Natural killer cell (primary cell): ENCODE measurements at regions not wholly inside any gene's neighbourhood (a gene's known extent, or its start where the extent isn't known, plus 50 kb on each side); places are given as distances from the start of the nearest gene placed in this dataset.

Source experiments
- ATAC-seq, 3 donors: fragments of 150-1000 bp in 2 of 3; fragments of 200-7000 bp in 1 of 3; cut with Tn5 transposase; 1 replicate in 1 of 3; 2 replicates in 2 of 3; pipeline ENCODE4 v1.10.0; 2021; ENCODE audit warnings: mild to moderate bottlenecking in 2 of 3, moderate library complexity in 2 of 3
- DNase-seq, 2 donors: peaks; one replicate each; pipeline versions ENCODE4 v3.0.0 to v3.0.0-alpha.2; 2013 to 2021; ENCODE audit warnings: mixed read lengths in 1 of 2
- H3K27ac ChIP-seq: one replicate; pipeline ENCODE4 v1.5.1; 2013; ENCODE audit warnings: mild to moderate bottlenecking, low read length
- H3K27me3 ChIP-seq: one replicate; pipeline ENCODE4 v1.6.1; 2013; ENCODE audit warnings: low read length; ENCODE audit not compliant: control insufficient read depth, insufficient read depth
- H3K36me3 ChIP-seq: one replicate; pipeline ENCODE4 v1.6.1; 2013; ENCODE audit warnings: low read length; ENCODE audit not compliant: control insufficient read depth, insufficient read depth
- H3K4me1 ChIP-seq: one replicate; pipeline ENCODE4 v1.6.1; 2013; ENCODE audit warnings: low read length; ENCODE audit not compliant: control insufficient read depth, insufficient read depth
- H3K4me3 ChIP-seq: one replicate; pipeline ENCODE4 v1.5.1; 2013; ENCODE audit warnings: low read length
- H3K9me3 ChIP-seq: one replicate; pipeline ENCODE4 v1.6.1; 2013; ENCODE audit warnings: low read length; ENCODE audit not compliant: control insufficient read depth, insufficient read depth
- H3K27ac Mint-ChIP-seq, 2 donors: one replicate each; pipeline ENCODE4 v1.8.0; 2022; ENCODE audit warnings: mild to moderate bottlenecking in 2 of 2, mixed read lengths in 2 of 2, moderate library complexity in 1 of 2
- H3K27me3 Mint-ChIP-seq, 2 donors: one replicate each; pipeline ENCODE4 v1.8.0; 2022; ENCODE audit warnings: low read depth in 2 of 2, mixed read lengths in 2 of 2
- H3K36me3 Mint-ChIP-seq: one replicate; pipeline ENCODE4 v1.8.0; 2022; ENCODE audit warnings: mixed read lengths
- H3K4me1 Mint-ChIP-seq, 2 donors: one replicate each; pipeline ENCODE4 v1.8.0; 2022; ENCODE audit warnings: mixed read lengths in 2 of 2
- H3K4me3 Mint-ChIP-seq: one replicate; pipeline ENCODE4 v1.8.0; 2022; ENCODE audit warnings: mild to moderate bottlenecking, moderate library complexity, mixed read lengths
- H3K9me3 Mint-ChIP-seq, 2 donors: one replicate each; pipeline ENCODE4 v1.8.0; 2022; ENCODE audit warnings: mixed read lengths in 2 of 2
- CTCF ChIP-seq: fragments of 200-600 bp; IDR thresholded peaks from one replicate; pipeline ENCODE4 v1.8.0; 2022; ENCODE audit warnings: antibody characterized with exemption
- WGBS: methylation state at CpG from one replicate; pipeline ENCODE4 v1.1.7; 2013; ENCODE audit warnings: missing lambda C conversion rate; ENCODE audit not compliant: insufficient coverage; 5-methylcytosine and 5-hydroxymethylcytosine counted together
- intact Hi-C: fragments of 100-400 bp; cut with micrococcal nuclease; formaldehyde crosslinking; loops from one replicate; pipeline ENCODE4 v1.14.2; 2022

GRCh38 chr13:73536865-73537264 is 478.1 kb downstream of the KLF5 start:
- Mint-ChIP-seq H3K36me3 (no peaks in the 10 kb centered on the region), H3K4me3 (no peak overlapping the region), H3K9me3 (peaks cover 0 to 5% of the 10 kb centered on the region in 2 donors), H3K27me3 (no peaks in the 10 kb centered on the region), H3K27ac (no peak overlapping the region), H3K4me1 (no peaks in the 10 kb centered on the region)
- Histone ChIP-seq H3K4me3 (no peak overlapping the region), H3K9me3 (no peaks in the 10 kb centered on the region), H3K36me3 (no peaks in the 10 kb centered on the region), H3K4me1 (no peaks in the 10 kb centered on the region), H3K27me3 (no peaks in the 10 kb centered on the region), H3K27ac (no peak overlapping the region)
- no peak for DNase-seq
- WGBS, result 84% methylated on average over 4 of the region's 4 CpGs
- intact Hi-C loops, result no loop called here
- no peak for TF ChIP-seq CTCF
- no peak for ATAC-seq

GRCh38 chr13:73535341-73535740 is 476.5 kb downstream of the KLF5 start:
- no peak overlapping the region for H3K4me3 ChIP-seq
- H3K27ac ChIP-seq, result no peak overlapping the region
- Mint-ChIP-seq H3K4me1 (no peaks in the 10 kb centered on the region), H3K27me3 (no peaks in the 10 kb centered on the region), H3K9me3 (peaks cover 0 to 5% of the 10 kb centered on the region in 2 donors), H3K27ac (no peak overlapping the region), H3K36me3 (no peaks in the 10 kb centered on the region), H3K4me3 (no peak overlapping the region)
- no peaks in the 10 kb centered on the region for H3K9me3 ChIP-seq
- 90% methylated on average over 6 of the region's 6 CpGs for WGBS
- no peaks in the 10 kb centered on the region for H3K4me1 ChIP-seq
- ATAC-seq (no peak), DNase-seq (no peak)
- TF ChIP-seq CTCF, result no peak
- intact Hi-C loops, result no loop called here
- no peaks in the 10 kb centered on the region for H3K36me3 ChIP-seq
- no peaks in the 10 kb centered on the region for H3K27me3 ChIP-seq

GRCh38 chr13:73532987-73533510 is 474.2 kb downstream of the KLF5 start:
- ATAC-seq, result no peak
- no peak overlapping the region for H3K27ac Mint-ChIP-seq
- H3K4me3 Mint-ChIP-seq, result no peak overlapping the region
- Histone ChIP-seq H3K4me1 (no peaks in the 10 kb centered on the region), H3K4me3 (no peak overlapping the region), H3K9me3 (no peaks in the 10 kb centered on the region), H3K27ac (no peak overlapping the region), H3K27me3 (no peaks in the 10 kb centered on the region), H3K36me3 (no peaks in the 10 kb centered on the region)
- no peaks in the 10 kb centered on the region for H3K36me3 Mint-ChIP-seq
- TF ChIP-seq CTCF, result no peak
- no peaks in the 10 kb centered on the region for H3K27me3 Mint-ChIP-seq
- peaks cover 0 to 5% of the 10 kb centered on the region in 2 donors for H3K9me3 Mint-ChIP-seq
- intact Hi-C loops, result no loop called here
- no CpG with 5 or more reads among the region's 2 CpGs for WGBS
- DNase-seq, result no peak
- H3K4me1 Mint-ChIP-seq, result no peaks in the 10 kb centered on the region

GRCh38 chr13:73532582-73532981 is 473.8 kb downstream of the KLF5 start:
- WGBS, result 95% methylated on average over 4 of the region's 4 CpGs
- Histone ChIP-seq H3K36me3 (no peaks in the 10 kb centered on the region), H3K4me3 (no peak overlapping the region), H3K27ac (no peak overlapping the region), H3K9me3 (no peaks in the 10 kb centered on the region), H3K4me1 (no peaks in the 10 kb centered on the region), H3K27me3 (no peaks in the 10 kb centered on the region)
- intact Hi-C loops, result no loop called here
- Mint-ChIP-seq H3K4me3 (no peak overlapping the region), H3K36me3 (no peaks in the 10 kb centered on the region), H3K27me3 (no peaks in the 10 kb centered on the region), H3K27ac (no peak overlapping the region), H3K9me3 (peaks cover 0 to 5% of the 10 kb centered on the region in 2 donors), H3K4me1 (no peaks in the 10 kb centered on the region)
- ATAC-seq, result no peak
- TF ChIP-seq CTCF, result no peak
- no peak for DNase-seq
